H1 (cell line): ENCODE measurements at regions not wholly inside any gene's neighbourhood (a gene's known extent, or its start where the extent isn't known, plus 50 kb on each side); places are given as distances from the start of the nearest gene placed in this dataset.

ENCODE experiments used
- CTCF ChIP-seq, 3 experiments: IDR thresholded peaks; 1 replicate in 2 of 3; 2 replicates in 1 of 3; pipeline versions ENCODE4 v1.5.1 to v1.6.1; 2011; ENCODE audit warnings: low read length in 3 of 3, mild to moderate bottlenecking in 3 of 3, inconsistent platforms in 2 of 3, low read depth in 1 of 3, moderate library complexity in 1 of 3; ENCODE audit not compliant: insufficient read depth in 1 of 3; ENCODE audit errors: control extremely low read depth in 1 of 3
- EZH2 ChIP-seq: fragments of 200-600 bp; sonication (generic); IDR thresholded peaks from 2 replicates; pipeline ENCODE4 v1.7.1; 2012; ENCODE audit warnings: low read depth, mild to moderate bottlenecking, moderate library complexity, low read length, inconsistent platforms; ENCODE audit not compliant: severe bottlenecking
- GABPA ChIP-seq: IDR thresholded peaks from 2 replicates; pipeline ENCODE4 v1.6.1; 2011; ENCODE audit warnings: mild to moderate bottlenecking, low read length, moderate library complexity, borderline replicate concordance; ENCODE audit not compliant: insufficient read depth
- JUN ChIP-seq: IDR thresholded peaks from 2 replicates; pipeline ENCODE4 v1.6.1; 2011; ENCODE audit warnings: low read depth, mild to moderate bottlenecking, improper control_type of control experiment, low read length
- JUND ChIP-seq: IDR thresholded peaks from 2 replicates; pipeline ENCODE4 v1.6.1; 2011; ENCODE audit warnings: mild to moderate bottlenecking, improper control_type of control experiment, low read length
- KDM1A ChIP-seq: fragments of 200-600, 300-600 bp; sonication (generic); IDR thresholded peaks from 2 replicates; pipeline ENCODE4 v1.7.1; 2016; ENCODE audit warnings: mild to moderate bottlenecking, low read length, borderline replicate concordance
- POLR2A ChIP-seq, 2 experiments: IDR thresholded peaks; 1 replicate in 1 of 2; 2 replicates in 1 of 2; pipeline ENCODE4 v1.6.1; 2011; ENCODE audit warnings: low read depth in 2 of 2, low read length in 2 of 2, mild to moderate bottlenecking in 2 of 2; ENCODE audit errors: control extremely low read depth in 1 of 2
- POLR2AphosphoS5 ChIP-seq: IDR thresholded peaks from 2 replicates; pipeline ENCODE4 v1.6.1; 2011; ENCODE audit warnings: low read depth, low read length

GRCh38 chr7:12979181-12979580 lies 291.7 kb downstream of the ARL4A start:
- TF ChIP-seq CTCF (IDR thresholded peaks at IDR 0.05; ENCODE audit: control extremely low read depth in 1 of 3, insufficient read depth in 1 of 3, low read depth in 1 of 3, low read length in 3 of 3) (no peak), POLR2AphosphoS5 (no peak), POLR2A (IDR thresholded peaks at IDR 0.05; ENCODE audit: control extremely low read depth in 1 of 2, low read depth in 2 of 2, low read length in 2 of 2) (no peak), KDM1A (no peak), GABPA (no peak), EZH2 (no peak), JUND (no peak), JUN (no peak)
